Suprapubic skin (tissue), 3 donors: ENCODE measurements at regions not wholly inside any gene's neighbourhood (a gene's known extent, or its start where the extent isn't known, plus 50 kb on each side); places are given as distances from the start of the nearest gene placed in this dataset.

Source experiments
- POLR2A ChIP-seq, 2 donors: fragments of 450-650 bp; IDR thresholded peaks; one replicate each; pipeline ENCODE4 v1.6.1; 2017; ENCODE audit warnings: antibody characterized with exemption in 2 of 2, mild to moderate bottlenecking in 2 of 2, moderate library complexity in 2 of 2
- TF ChIP-seq, protein P1 (sequence below), 2 donors: fragments of 200-600 bp in 1 of 2; fragments of 450-650 bp in 1 of 2; sonication (generic) in 1 of 2; IDR thresholded peaks; one replicate each; pipeline ENCODE4 v1.5.1; 2016 to 2019; ENCODE audit warnings: antibody characterized with exemption in 2 of 2, mild to moderate bottlenecking in 1 of 2, moderate library complexity in 1 of 2

- no peak for TF ChIP-seq POLR2A (IDR thresholded peaks at IDR 0.05)
- TF ChIP-seq, protein P1, sequence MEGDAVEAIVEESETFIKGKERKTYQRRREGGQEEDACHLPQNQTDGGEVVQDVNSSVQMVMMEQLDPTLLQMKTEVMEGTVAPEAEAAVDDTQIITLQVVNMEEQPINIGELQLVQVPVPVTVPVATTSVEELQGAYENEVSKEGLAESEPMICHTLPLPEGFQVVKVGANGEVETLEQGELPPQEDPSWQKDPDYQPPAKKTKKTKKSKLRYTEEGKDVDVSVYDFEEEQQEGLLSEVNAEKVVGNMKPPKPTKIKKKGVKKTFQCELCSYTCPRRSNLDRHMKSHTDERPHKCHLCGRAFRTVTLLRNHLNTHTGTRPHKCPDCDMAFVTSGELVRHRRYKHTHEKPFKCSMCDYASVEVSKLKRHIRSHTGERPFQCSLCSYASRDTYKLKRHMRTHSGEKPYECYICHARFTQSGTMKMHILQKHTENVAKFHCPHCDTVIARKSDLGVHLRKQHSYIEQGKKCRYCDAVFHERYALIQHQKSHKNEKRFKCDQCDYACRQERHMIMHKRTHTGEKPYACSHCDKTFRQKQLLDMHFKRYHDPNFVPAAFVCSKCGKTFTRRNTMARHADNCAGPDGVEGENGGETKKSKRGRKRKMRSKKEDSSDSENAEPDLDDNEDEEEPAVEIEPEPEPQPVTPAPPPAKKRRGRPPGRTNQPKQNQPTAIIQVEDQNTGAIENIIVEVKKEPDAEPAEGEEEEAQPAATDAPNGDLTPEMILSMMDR (IDR thresholded peaks at IDR 0.05), result no peak
These were observed 242.2 kb upstream of the ADGRL2 start for GRCh38 chr1:81558291-81559076.
